ENCODE measurements at regions not wholly inside any gene's neighbourhood (a gene's known extent, or its start where the extent isn't known, plus 50 kb on each side); places are given as distances from the start of the nearest gene placed in this dataset.

DNA sequence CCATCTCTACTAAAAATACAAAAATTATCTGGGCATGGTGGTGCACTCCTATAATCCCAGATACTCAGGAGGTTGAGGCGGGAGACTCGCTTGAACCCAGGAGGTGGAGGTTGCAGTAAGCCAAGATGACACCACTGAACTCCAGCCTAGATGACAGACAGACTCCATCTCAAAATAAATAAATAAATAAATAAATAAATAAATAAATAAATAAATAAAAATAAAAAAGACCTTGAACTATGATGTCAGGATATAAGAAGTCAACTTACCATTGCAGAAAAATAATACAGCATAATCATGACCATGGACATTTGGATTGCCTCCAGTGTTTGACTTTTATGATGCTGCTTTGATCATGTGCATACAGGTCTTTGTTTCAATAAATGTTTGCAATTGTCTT lies 484.3 kb upstream of the ROBO1 start:
- Histone ChIP-seq H3K9ac (ENCODE audit: low read depth, low read length) (no peak overlapping the region), H3K36me3 (ENCODE audit: insufficient read depth, low read length) (no peaks in the 10 kb centered on the region), H3K9me3 (ENCODE audit: insufficient read depth, low read depth, low read length) (no peaks in the 10 kb centered on the region), H3K27me3 (ENCODE audit: insufficient read depth, low read length) (no peaks in the 10 kb centered on the region), H3K27ac (ENCODE audit: low read depth, low read length) (no peak overlapping the region), H3K4me3 (ENCODE audit: low read length) (no peak overlapping the region), H3K4me1 (ENCODE audit: insufficient read depth, low read length) (no peaks in the 10 kb centered on the region)
- 94% methylated on average over 2 of the region's 2 CpGs for WGBS

DNA sequence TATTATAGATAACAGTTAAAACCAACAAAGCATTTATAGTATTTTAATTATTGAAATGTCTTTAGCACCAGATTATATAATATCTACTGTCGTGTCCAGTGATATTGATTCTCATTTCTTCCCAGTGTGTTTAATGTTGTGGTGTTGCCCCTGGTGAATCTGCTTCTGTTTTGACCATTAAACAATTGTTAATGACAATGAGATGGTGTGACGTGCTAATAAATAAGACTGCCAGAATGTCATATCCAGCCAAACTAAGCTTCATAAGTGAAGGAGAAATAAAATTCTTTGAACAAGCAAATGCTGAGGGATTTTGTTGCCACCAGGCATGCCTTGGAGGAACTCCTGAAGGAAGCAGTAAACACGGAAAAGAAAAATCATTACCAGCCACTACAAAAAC lies 480.0 kb upstream of the ROBO1 start:
- no peaks in the 10 kb centered on the region for H3K36me3 ChIP-seq (ENCODE audit: insufficient read depth, low read length)
- no peak overlapping the region for H3K4me3 ChIP-seq (ENCODE audit: low read length)
- no peaks in the 10 kb centered on the region for H3K9me3 ChIP-seq (ENCODE audit: insufficient read depth, low read depth, low read length)
- no peaks in the 10 kb centered on the region for H3K4me1 ChIP-seq (ENCODE audit: insufficient read depth, low read length)
- WGBS, result 98% methylated on average over 3 of the region's 3 CpGs
- H3K27ac ChIP-seq (ENCODE audit: low read depth, low read length), result no peak overlapping the region
- H3K9ac ChIP-seq (ENCODE audit: low read depth, low read length), result no peak overlapping the region
- no peaks in the 10 kb centered on the region for H3K27me3 ChIP-seq (ENCODE audit: insufficient read depth, low read length)

DNA sequence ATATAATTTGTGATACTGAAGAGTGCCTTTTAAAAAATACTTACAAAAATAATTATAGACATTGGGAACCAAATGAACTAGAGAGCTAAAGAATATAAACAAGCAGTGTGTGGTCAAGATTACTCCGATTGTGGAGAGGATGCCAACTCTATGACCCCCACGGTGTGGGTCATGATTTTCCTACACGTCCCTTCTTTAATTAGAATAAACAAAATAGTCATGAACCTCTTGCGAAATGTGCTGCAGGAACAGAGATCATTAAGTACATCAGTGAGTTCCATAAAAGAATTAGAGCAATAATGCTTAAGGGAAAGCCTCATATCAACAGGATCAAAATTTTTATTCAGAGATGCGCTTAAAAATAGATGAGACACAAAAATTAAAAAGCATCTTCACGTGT lies 476.6 kb upstream of the ROBO1 start:
- Histone ChIP-seq H3K4me3 (ENCODE audit: low read length) (no peak overlapping the region), H3K27ac (ENCODE audit: low read depth, low read length) (no peak overlapping the region), H3K27me3 (ENCODE audit: insufficient read depth, low read length) (no peaks in the 10 kb centered on the region), H3K9me3 (ENCODE audit: insufficient read depth, low read depth, low read length) (no peaks in the 10 kb centered on the region), H3K4me1 (ENCODE audit: insufficient read depth, low read length) (peaks cover 8% of the 10 kb centered on the region), H3K36me3 (ENCODE audit: insufficient read depth, low read length) (no peaks in the 10 kb centered on the region), H3K9ac (ENCODE audit: low read depth, low read length) (no peak overlapping the region)
- WGBS, result 98% methylated on average over 5 of the region's 6 CpGs

- no peaks in the 10 kb centered on the region for H3K9me3 ChIP-seq (ENCODE audit: insufficient read depth, low read depth, low read length)
- H3K4me3 ChIP-seq (ENCODE audit: low read length), result no peak overlapping the region
- H3K4me1 ChIP-seq (ENCODE audit: insufficient read depth, low read length), result peaks cover 8% of the 10 kb centered on the region
- H3K36me3 ChIP-seq (ENCODE audit: insufficient read depth, low read length), result no peaks in the 10 kb centered on the region
- WGBS, result 88% methylated on average over 1 of the region's 1 CpG
- no peak overlapping the region for H3K27ac ChIP-seq (ENCODE audit: low read depth, low read length)
- no peak overlapping the region for H3K9ac ChIP-seq (ENCODE audit: low read depth, low read length)
- no peaks in the 10 kb centered on the region for H3K27me3 ChIP-seq (ENCODE audit: insufficient read depth, low read length)
Measured at GRCh38 chr3:80241791-80242190, 474.0 kb upstream of the ROBO1 start.

DNA sequence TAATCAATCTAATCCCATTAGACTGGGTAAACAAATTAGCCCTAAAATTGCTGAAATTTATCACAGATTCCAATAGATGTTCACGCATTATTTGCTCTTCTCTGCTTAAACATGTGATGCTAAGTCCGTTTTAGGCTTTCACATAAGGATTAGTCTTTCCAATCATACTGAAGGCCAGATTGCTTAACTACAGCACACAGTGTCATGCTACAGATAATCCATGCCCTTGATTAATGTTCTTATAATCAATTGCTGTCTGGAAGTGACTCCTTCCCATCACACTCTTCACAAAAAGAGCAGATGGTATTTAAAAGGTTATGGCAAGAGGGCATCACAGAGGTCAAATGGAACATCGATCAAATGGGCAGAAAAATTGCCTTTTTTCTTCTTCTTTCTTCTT lies 471.5 kb upstream of the ROBO1 start:
- no peaks in the 10 kb centered on the region for H3K27me3 ChIP-seq (ENCODE audit: insufficient read depth, low read length)
- peaks cover 13% of the 10 kb centered on the region for H3K4me1 ChIP-seq (ENCODE audit: insufficient read depth, low read length)
- H3K9me3 ChIP-seq (ENCODE audit: insufficient read depth, low read depth, low read length), result no peaks in the 10 kb centered on the region
- no peak overlapping the region for H3K27ac ChIP-seq (ENCODE audit: low read depth, low read length)
- no peak overlapping the region for H3K4me3 ChIP-seq (ENCODE audit: low read length)
- no peaks in the 10 kb centered on the region for H3K36me3 ChIP-seq (ENCODE audit: insufficient read depth, low read length)
- 97% methylated on average over 3 of the region's 3 CpGs for WGBS
- H3K9ac ChIP-seq (ENCODE audit: low read depth, low read length), result no peak overlapping the region

GRCh38 chr3:80238606-80239005 lies 470.8 kb upstream of the ROBO1 start:
- Histone ChIP-seq H3K9ac (ENCODE audit: low read depth, low read length) (no peak overlapping the region), H3K27me3 (ENCODE audit: insufficient read depth, low read length) (no peaks in the 10 kb centered on the region), H3K36me3 (ENCODE audit: insufficient read depth, low read length) (no peaks in the 10 kb centered on the region), H3K27ac (ENCODE audit: low read depth, low read length) (no peak overlapping the region), H3K4me1 (ENCODE audit: insufficient read depth, low read length) (peaks cover 15% of the 10 kb centered on the region), H3K9me3 (ENCODE audit: insufficient read depth, low read depth, low read length) (no peaks in the 10 kb centered on the region), H3K4me3 (ENCODE audit: low read length) (no peak overlapping the region)
- WGBS, result 80% methylated on average over 1 of the region's 1 CpG

DNA sequence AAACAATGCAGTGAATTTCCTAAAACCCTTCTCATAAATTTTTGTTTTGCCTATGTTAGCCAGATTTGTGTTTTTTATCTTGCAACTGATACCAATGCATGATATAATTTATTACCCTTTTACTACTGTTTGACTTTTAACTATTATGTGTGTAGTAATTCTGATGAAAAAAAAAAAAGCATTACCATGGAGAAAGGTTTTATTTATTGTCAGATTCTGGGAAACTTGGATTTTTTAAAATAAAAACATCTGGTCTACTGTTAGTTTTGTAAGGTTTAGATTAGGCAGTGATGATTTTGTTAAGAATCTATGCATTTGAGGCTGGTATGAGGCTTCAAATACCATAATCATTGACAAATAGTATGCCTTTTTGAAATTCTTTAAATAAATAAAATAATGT lies 470.4 kb upstream of the ROBO1 start:
- Histone ChIP-seq H3K4me3 (ENCODE audit: low read length) (no peak overlapping the region), H3K9me3 (ENCODE audit: insufficient read depth, low read depth, low read length) (no peaks in the 10 kb centered on the region), H3K36me3 (ENCODE audit: insufficient read depth, low read length) (no peaks in the 10 kb centered on the region), H3K27me3 (ENCODE audit: insufficient read depth, low read length) (no peaks in the 10 kb centered on the region), H3K27ac (ENCODE audit: low read depth, low read length) (no peak overlapping the region), H3K4me1 (ENCODE audit: insufficient read depth, low read length) (peaks cover 20% of the 10 kb centered on the region), H3K9ac (ENCODE audit: low read depth, low read length) (no peak overlapping the region)

- Histone ChIP-seq H3K27ac (ENCODE audit: low read depth, low read length) (no peak overlapping the region), H3K4me3 (ENCODE audit: low read length) (no peak overlapping the region), H3K27me3 (ENCODE audit: insufficient read depth, low read length) (no peaks in the 10 kb centered on the region), H3K9ac (ENCODE audit: low read depth, low read length) (no peak overlapping the region), H3K9me3 (ENCODE audit: insufficient read depth, low read depth, low read length) (no peaks in the 10 kb centered on the region), H3K36me3 (ENCODE audit: insufficient read depth, low read length) (no peaks in the 10 kb centered on the region), H3K4me1 (ENCODE audit: insufficient read depth, low read length) (peaks cover 24% of the 10 kb centered on the region)
- no CpG with 5 or more reads among the region's 3 CpGs for WGBS
Measured at GRCh38 chr3:80234706-80235105, 466.9 kb upstream of the ROBO1 start.

- no peak overlapping the region for H3K4me3 ChIP-seq (ENCODE audit: low read length)
- H3K27ac ChIP-seq (ENCODE audit: low read depth, low read length), result no peak overlapping the region
- peaks cover 4% of the 10 kb centered on the region; the same call in 1 of the 2 replicates for H3K9me3 ChIP-seq (ENCODE audit: insufficient read depth, low read depth, low read length)
- no peaks in the 10 kb centered on the region for H3K27me3 ChIP-seq (ENCODE audit: insufficient read depth, low read length)
- 86% methylated on average over 2 of the region's 2 CpGs for WGBS
- peaks cover 24% of the 10 kb centered on the region for H3K4me1 ChIP-seq (ENCODE audit: insufficient read depth, low read length)
- H3K9ac ChIP-seq (ENCODE audit: low read depth, low read length), result no peak overlapping the region
- H3K36me3 ChIP-seq (ENCODE audit: insufficient read depth, low read length), result no peaks in the 10 kb centered on the region
Measured at GRCh38 chr3:80233576-80233975, 465.8 kb upstream of the ROBO1 start.

DNA sequence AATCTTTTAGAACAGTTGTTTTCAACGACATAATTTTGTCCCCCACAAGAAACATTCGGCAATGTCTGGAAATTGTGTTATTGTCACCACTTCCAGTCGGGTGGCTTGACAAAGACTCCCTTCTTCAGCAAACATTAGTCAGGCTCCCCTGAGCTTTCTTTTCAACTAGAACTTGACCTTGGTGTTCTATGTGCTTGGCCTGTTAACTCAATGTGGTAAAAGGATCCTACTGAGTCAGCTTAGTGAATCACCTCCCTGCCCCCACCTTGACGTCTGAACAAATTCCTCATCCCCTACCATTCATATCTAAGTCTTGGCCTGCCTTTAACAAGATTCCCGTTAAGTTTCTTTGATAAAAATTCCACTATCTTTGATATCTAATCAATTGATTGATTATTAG lies 465.0 kb upstream of the ROBO1 start:
- H3K27ac ChIP-seq (ENCODE audit: low read depth, low read length), result no peak overlapping the region
- 51% methylated on average over 5 of the region's 5 CpGs for WGBS

GRCh38 chr3:80230962-80231361 lies 463.2 kb upstream of the ROBO1 start:
- Histone ChIP-seq H3K27me3 (ENCODE audit: insufficient read depth, low read length) (no peaks in the 10 kb centered on the region), H3K9ac (ENCODE audit: low read depth, low read length) (no peak overlapping the region), H3K36me3 (ENCODE audit: insufficient read depth, low read length) (no peaks in the 10 kb centered on the region), H3K9me3 (ENCODE audit: insufficient read depth, low read depth, low read length) (peaks cover 4% of the 10 kb centered on the region; the same call in 1 of the 2 replicates), H3K4me3 (ENCODE audit: low read length) (no peak overlapping the region), H3K27ac (ENCODE audit: low read depth, low read length) (no peak overlapping the region), H3K4me1 (ENCODE audit: insufficient read depth, low read length) (peaks cover 24% of the 10 kb centered on the region)
- WGBS, result 100% methylated on average over 1 of the region's 2 CpGs

More for the DNA sequence above, 465.0 kb upstream of the ROBO1 start:
- H3K9me3 ChIP-seq (ENCODE audit: insufficient read depth, low read depth, low read length), result peaks cover 4% of the 10 kb centered on the region; the same call in 1 of the 2 replicates
- no peak overlapping the region for H3K4me3 ChIP-seq (ENCODE audit: low read length)
- no peaks in the 10 kb centered on the region for H3K27me3 ChIP-seq (ENCODE audit: insufficient read depth, low read length)
- H3K9ac ChIP-seq (ENCODE audit: low read depth, low read length), result no peak overlapping the region
- H3K36me3 ChIP-seq (ENCODE audit: insufficient read depth, low read length), result no peaks in the 10 kb centered on the region
- peaks cover 24% of the 10 kb centered on the region for H3K4me1 ChIP-seq (ENCODE audit: insufficient read depth, low read length)

DNA sequence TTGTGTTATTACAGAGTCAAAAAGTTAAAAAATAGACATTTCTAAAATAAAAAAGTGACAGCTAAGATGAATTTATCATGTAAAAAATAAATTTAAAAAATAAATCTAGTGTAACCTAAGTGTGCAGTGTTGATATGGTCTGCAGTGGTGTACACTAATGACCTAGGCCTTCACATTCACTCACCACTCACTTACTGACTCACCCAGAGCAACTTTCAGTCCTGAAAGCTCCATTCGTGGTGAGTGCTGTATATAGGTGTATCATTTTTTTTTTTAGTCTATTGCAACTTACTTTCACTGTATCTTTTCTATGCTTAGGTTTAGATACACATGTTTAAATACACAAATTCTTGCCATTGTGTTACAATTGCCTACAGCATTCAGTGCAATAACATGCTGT lies 459.4 kb upstream of the ROBO1 start:
- H3K4me3 ChIP-seq (ENCODE audit: low read length), result no peak overlapping the region
- H3K9me3 ChIP-seq (ENCODE audit: insufficient read depth, low read depth, low read length), result peaks cover 4% of the 10 kb centered on the region; the same call in 1 of the 2 replicates
- H3K36me3 ChIP-seq (ENCODE audit: insufficient read depth, low read length), result no peaks in the 10 kb centered on the region
- peaks cover 3% of the 10 kb centered on the region; the same call in 1 of the 2 replicates for H3K4me1 ChIP-seq (ENCODE audit: insufficient read depth, low read length)
- H3K9ac ChIP-seq (ENCODE audit: low read depth, low read length), result no peak overlapping the region
- H3K27me3 ChIP-seq (ENCODE audit: insufficient read depth, low read length), result no peaks in the 10 kb centered on the region
- no peak overlapping the region for H3K27ac ChIP-seq (ENCODE audit: low read depth, low read length)
- WGBS, result no CpG with 5 or more reads among the region's 1 CpG

Measured in HUES64 (cell line).